ENCODE measurements at regions not wholly inside any gene's neighbourhood (a gene's known extent, or its start where the extent isn't known, plus 50 kb on each side); places are given as distances from the start of the nearest gene placed in this dataset.
A peak's percentile ranks its signal among the peaks of the same experiment; 100 is the strongest.

DNA sequence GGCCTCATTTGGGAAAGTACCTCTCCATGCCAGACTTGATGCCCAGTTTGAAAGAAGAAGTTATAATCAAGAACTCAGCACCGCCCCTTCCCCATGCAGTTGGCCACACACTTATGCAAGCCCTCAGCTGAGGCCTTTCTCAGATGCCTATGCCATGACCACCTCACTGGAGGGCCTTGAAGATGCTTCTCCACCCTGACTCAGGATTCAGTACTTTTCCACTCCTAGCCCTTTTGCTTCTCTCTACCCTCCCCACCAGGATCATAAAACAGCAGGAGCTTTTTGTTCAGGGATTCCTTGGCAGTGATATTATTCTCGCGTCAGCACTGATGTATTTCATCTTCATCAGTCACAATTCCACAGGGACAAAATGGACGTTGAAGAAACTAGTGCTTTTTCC is 313.5 kb downstream of the PYDC2 start:
- WGBS, 2 experiments (ENCODE audit: insufficient coverage in 2 of 2), result 67% methylated on average over 3 of the region's 4 CpGs; no CpG with 5 or more reads in 1 of the 2 experiments
- peak overlapping the region; percentile 74 for H3K27ac ChIP-seq (ENCODE audit: low read depth, low read length, severe bottlenecking)
- H3K36me3 ChIP-seq (ENCODE audit: control insufficient read depth, insufficient read depth, low read length), result no peaks in the 10 kb centered on the region
- H3K9me3 ChIP-seq (ENCODE audit: control insufficient read depth, low read length), result peaks cover 9% of the 10 kb centered on the region
- H3K4me3 ChIP-seq (ENCODE audit: extremely low read depth, insufficient read depth, low read length, poor library complexity, severe bottlenecking), result no peak overlapping the region
- H3K4me1 ChIP-seq (ENCODE audit: control insufficient read depth, insufficient read depth, low read length, poor library complexity, severe bottlenecking), result peaks cover 10% of the 10 kb centered on the region

DNA sequence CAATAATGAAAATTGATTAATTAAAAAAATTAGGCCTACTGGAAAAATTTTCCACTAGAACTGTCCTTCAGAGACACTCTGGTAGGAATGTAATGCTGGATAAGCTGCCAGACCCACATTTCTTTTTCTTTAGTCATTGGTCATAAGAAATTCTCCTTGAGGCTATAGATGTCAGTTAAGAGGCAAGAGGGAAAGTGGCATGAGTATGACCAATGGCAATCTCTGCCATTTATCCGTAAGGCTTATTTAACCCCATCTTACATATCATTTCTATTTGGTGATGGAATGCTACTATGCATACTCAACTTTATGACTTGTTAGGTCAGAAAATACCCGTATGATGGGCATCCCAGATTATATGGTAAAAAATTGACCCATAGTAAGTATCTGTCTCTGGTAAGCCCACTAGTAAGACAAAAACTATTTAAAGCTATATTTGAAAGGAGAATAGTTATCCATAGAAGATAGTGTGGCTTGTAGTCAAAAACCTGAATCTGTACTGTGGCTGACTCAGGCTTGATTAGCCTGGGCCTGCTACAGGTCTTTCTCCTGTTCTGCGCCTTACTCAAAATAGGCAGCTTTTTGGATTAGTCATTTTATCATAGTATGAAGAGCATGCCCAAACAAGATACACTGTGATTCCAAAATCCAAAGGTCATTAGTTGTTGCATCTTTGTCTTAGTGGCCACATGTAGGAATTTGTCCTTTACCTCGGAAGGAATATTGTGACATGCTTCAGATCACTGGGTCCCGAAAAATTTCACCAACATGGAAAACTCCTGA is 314.7 kb downstream of the PYDC2 start:
- H3K36me3 ChIP-seq (ENCODE audit: control insufficient read depth, insufficient read depth, low read length), result no peaks in the 10 kb centered on the region
- H3K27ac ChIP-seq (ENCODE audit: low read depth, low read length, severe bottlenecking), result peak overlapping the region; percentile 74
- H3K4me3 ChIP-seq (ENCODE audit: extremely low read depth, insufficient read depth, low read length, poor library complexity, severe bottlenecking), result no peak overlapping the region
- H3K9me3 ChIP-seq (ENCODE audit: control insufficient read depth, low read length), result peaks cover 9% of the 10 kb centered on the region
- H3K4me1 ChIP-seq (ENCODE audit: control insufficient read depth, insufficient read depth, low read length, poor library complexity, severe bottlenecking), result peaks cover 10% of the 10 kb centered on the region
- 100% methylated on average over 2 to 3 of the region's 5 CpGs for WGBS, 2 experiments (ENCODE audit: insufficient coverage in 2 of 2)

DNA sequence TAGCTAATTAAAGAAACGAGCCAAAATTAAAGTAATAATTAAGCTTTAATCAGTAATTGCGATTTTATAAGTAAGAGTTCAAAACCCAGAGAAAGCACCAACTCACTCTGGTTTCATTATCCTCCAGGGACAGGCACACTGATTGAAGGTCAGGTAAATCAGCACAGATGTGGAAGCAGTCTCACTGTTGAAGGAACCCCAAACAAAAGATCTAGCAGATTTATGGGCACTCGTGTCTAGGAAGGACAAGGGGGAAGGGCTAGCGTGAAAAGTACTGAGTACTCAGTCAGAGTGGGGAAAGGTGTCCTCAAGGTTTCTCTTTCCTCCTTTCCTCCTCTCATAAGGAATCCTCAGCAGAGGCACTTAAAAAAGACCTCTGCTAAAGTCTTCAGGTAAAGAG is 320.1 kb downstream of the PYDC2 start:
- no peak overlapping the region for H3K4me3 ChIP-seq (ENCODE audit: extremely low read depth, insufficient read depth, low read length, poor library complexity, severe bottlenecking)
- H3K9me3 ChIP-seq (ENCODE audit: control insufficient read depth, low read length), result peaks cover 9% of the 10 kb centered on the region
- 71 to 83% methylated on average over 1 to 2 of the region's 4 CpGs for WGBS, 2 experiments (ENCODE audit: insufficient coverage in 2 of 2)
- H3K36me3 ChIP-seq (ENCODE audit: control insufficient read depth, insufficient read depth, low read length), result no peaks in the 10 kb centered on the region
- H3K27ac ChIP-seq (ENCODE audit: low read depth, low read length, severe bottlenecking), result no peak overlapping the region
- H3K4me1 ChIP-seq (ENCODE audit: control insufficient read depth, insufficient read depth, low read length, poor library complexity, severe bottlenecking), result no peaks in the 10 kb centered on the region

DNA sequence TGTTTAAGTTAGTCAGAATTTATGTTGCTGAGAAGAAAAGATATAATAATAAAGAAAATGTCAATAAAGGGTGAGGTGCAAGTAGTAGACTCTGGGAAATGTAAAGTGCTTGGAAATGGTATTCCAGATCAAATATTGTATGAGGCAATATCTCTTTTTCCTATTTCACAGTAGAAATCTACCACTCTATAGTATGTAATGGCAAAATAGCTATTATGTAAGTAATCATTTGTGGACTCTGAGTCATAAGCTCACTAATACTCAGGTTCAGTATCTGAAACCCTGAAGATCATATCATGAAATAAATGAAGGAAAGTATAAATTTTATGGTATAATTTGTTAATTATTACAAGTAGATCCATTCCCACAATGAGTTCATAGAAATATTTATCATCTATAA is 322.1 kb downstream of the PYDC2 start:
- Histone ChIP-seq H3K27ac (ENCODE audit: low read depth, low read length, severe bottlenecking) (no peak overlapping the region), H3K4me1 (ENCODE audit: control insufficient read depth, insufficient read depth, low read length, poor library complexity, severe bottlenecking) (no peaks in the 10 kb centered on the region), H3K4me3 (ENCODE audit: extremely low read depth, insufficient read depth, low read length, poor library complexity, severe bottlenecking) (no peak overlapping the region), H3K36me3 (ENCODE audit: control insufficient read depth, insufficient read depth, low read length) (no peaks in the 10 kb centered on the region), H3K9me3 (ENCODE audit: control insufficient read depth, low read length) (no peaks in the 10 kb centered on the region)

DNA sequence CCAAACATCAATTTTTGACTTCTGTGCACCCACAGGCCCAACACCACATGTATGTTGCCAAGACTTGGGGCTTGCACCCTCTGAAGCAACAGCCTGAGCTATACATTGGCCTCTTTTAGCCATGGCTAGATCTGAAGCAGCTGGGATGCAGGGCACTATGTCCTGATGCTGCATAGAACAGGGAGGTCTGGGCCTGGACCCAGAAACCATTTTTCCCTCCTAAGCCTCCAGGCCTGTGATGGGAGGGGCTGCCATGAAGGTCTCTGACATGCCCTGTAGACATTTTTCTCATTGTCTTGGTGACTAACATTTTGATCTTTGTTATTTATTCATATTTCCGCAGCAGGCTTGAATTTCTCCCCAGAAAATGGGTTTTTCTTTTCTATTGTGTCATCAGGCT is 330.0 kb downstream of the PYDC2 start:
- Histone ChIP-seq H3K27ac (ENCODE audit: low read depth, low read length, severe bottlenecking) (no peak overlapping the region), H3K4me3 (ENCODE audit: extremely low read depth, insufficient read depth, low read length, poor library complexity, severe bottlenecking) (no peak overlapping the region), H3K9me3 (ENCODE audit: control insufficient read depth, low read length) (peaks cover 6% of the 10 kb centered on the region), H3K36me3 (ENCODE audit: control insufficient read depth, insufficient read depth, low read length) (no peaks in the 10 kb centered on the region), H3K4me1 (ENCODE audit: control insufficient read depth, insufficient read depth, low read length, poor library complexity, severe bottlenecking) (no peaks in the 10 kb centered on the region)
- no CpG with 5 or more reads among the region's 1 CpG for WGBS, 2 experiments (ENCODE audit: insufficient coverage in 2 of 2)

DNA sequence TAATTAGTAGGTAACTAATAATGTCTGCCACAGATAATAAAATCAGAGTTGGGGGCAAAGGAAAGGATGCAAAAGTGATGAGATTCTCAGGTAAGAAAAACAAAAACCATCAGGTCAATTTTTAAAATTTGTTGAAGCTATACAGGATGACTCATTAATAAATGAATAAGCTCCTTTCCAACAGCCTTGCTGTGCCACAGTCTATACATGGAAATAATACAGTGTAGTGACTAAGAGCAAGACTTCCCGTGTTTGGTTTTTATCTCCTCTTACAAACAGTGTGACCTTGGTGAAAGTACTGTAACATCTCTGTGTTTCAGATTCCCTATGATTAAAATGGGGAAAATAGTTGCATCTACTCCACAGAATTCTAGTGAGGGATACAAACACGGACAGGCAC is 331.6 kb downstream of the PYDC2 start:
- H3K9me3 ChIP-seq (ENCODE audit: control insufficient read depth, low read length), result peaks cover 6% of the 10 kb centered on the region
- no peaks in the 10 kb centered on the region for H3K36me3 ChIP-seq (ENCODE audit: control insufficient read depth, insufficient read depth, low read length)
- no peak overlapping the region for H3K27ac ChIP-seq (ENCODE audit: low read depth, low read length, severe bottlenecking)
- H3K4me1 ChIP-seq (ENCODE audit: control insufficient read depth, insufficient read depth, low read length, poor library complexity, severe bottlenecking), result no peaks in the 10 kb centered on the region
- no CpG with 5 or more reads among the region's 2 CpGs for WGBS, 2 experiments (ENCODE audit: insufficient coverage in 2 of 2)
- H3K4me3 ChIP-seq (ENCODE audit: extremely low read depth, insufficient read depth, low read length, poor library complexity, severe bottlenecking), result no peak overlapping the region

DNA sequence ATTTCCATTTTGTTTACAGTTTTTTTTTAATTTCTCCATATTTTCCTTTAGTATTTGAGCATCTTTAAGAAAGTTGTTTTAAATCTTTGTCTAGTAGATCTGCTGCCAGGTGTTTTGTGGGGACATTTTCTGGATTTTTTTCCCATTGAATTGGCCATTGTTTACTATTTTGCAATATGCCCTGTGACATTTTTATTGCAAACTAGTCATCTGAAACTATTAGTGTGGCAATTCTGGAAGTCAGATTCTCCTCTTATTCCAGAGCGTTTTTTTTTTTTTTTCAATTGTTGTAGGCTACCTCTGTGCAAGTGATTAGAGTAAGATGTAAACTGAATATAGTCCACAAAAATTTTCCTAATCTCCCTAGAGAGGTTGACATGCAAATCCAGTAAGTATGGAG is 334.2 kb downstream of the PYDC2 start:
- WGBS, 2 experiments (ENCODE audit: insufficient coverage in 2 of 2), result no CpG with 5 or more reads among the region's 1 CpG
- H3K36me3 ChIP-seq (ENCODE audit: control insufficient read depth, insufficient read depth, low read length), result no peaks in the 10 kb centered on the region
- H3K4me3 ChIP-seq (ENCODE audit: extremely low read depth, insufficient read depth, low read length, poor library complexity, severe bottlenecking), result no peak overlapping the region
- no peaks in the 10 kb centered on the region for H3K4me1 ChIP-seq (ENCODE audit: control insufficient read depth, insufficient read depth, low read length, poor library complexity, severe bottlenecking)
- no peak overlapping the region for H3K27ac ChIP-seq (ENCODE audit: low read depth, low read length, severe bottlenecking)
- H3K9me3 ChIP-seq (ENCODE audit: control insufficient read depth, low read length), result peaks cover 6% of the 10 kb centered on the region

DNA sequence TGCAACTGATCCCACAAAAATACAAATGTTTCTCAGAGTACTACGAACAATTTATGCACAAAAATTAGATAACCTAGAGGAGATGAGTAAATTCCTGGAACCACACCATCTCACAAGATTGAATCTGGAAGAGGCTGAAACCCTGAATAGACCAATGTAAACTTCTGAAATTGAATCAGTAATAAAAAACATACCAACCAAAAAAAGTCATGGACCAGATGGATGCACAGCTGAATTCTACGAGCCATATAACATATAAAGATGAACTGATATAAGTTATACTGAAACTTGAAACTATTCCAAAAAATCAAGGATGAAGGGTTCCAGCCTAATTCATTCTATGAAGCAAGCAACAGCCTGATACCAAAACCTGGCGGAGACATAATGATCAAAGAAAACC is 336.3 kb downstream of the PYDC2 start:
- Histone ChIP-seq H3K4me1 (ENCODE audit: control insufficient read depth, insufficient read depth, low read length, poor library complexity, severe bottlenecking) (no peaks in the 10 kb centered on the region), H3K36me3 (ENCODE audit: control insufficient read depth, insufficient read depth, low read length) (no peaks in the 10 kb centered on the region), H3K27ac (ENCODE audit: low read depth, low read length, severe bottlenecking) (no peak overlapping the region), H3K4me3 (ENCODE audit: extremely low read depth, insufficient read depth, low read length, poor library complexity, severe bottlenecking) (no peak overlapping the region), H3K9me3 (ENCODE audit: control insufficient read depth, low read length) (no peaks in the 10 kb centered on the region)
- WGBS, 2 experiments (ENCODE audit: insufficient coverage in 2 of 2), result 83 to 100% methylated on average over 1 to 2 of the region's 3 CpGs

DNA sequence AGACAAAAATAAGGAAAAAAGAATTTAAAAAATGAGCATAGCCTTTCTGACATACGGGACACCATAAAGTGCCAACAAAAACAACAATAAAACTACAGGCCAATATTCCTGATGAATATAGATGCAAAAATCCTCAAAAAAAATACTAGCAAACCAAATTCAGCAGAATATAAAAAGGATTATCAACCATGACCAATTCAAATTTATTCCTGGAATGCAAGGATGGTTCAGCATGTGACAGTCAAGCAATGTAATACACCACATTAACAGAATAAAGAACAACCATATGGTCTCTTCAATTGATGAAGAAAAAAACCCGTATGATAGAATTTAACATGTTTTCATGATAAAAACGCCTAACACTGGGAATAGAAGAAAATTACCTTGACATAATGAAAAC is 341.7 kb downstream of the PYDC2 start:
- 86% methylated on average over 2 of the region's 3 CpGs; no CpG with 5 or more reads in 1 of the 2 experiments for WGBS, 2 experiments (ENCODE audit: insufficient coverage in 2 of 2)
- Histone ChIP-seq H3K4me1 (ENCODE audit: control insufficient read depth, insufficient read depth, low read length, poor library complexity, severe bottlenecking) (no peaks in the 10 kb centered on the region), H3K36me3 (ENCODE audit: control insufficient read depth, insufficient read depth, low read length) (no peaks in the 10 kb centered on the region), H3K4me3 (ENCODE audit: extremely low read depth, insufficient read depth, low read length, poor library complexity, severe bottlenecking) (no peak overlapping the region), H3K9me3 (ENCODE audit: control insufficient read depth, low read length) (no peaks in the 10 kb centered on the region), H3K27ac (ENCODE audit: low read depth, low read length, severe bottlenecking) (no peak overlapping the region)

DNA sequence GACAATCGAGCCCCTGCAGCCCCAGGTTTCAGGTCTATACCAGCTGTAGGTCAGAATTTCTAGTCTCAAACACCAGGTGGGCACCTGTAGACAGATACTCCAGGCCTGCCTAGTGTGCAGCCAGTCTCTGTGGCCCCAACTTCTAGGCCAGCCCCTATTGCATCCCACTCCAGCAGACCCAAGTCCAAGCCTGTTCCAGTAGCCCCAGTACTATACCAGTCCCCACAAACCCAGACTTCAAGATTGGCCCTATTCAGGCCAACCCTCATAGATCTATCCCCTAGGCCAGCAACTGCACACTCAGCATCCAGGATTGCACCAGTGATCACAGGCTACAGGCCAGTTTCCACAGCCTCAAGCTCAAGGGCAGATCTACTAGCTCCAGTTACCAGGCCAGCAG is 344.0 kb downstream of the PYDC2 start:
- no peak overlapping the region for H3K4me3 ChIP-seq (ENCODE audit: extremely low read depth, insufficient read depth, low read length, poor library complexity, severe bottlenecking)
- WGBS, 2 experiments (ENCODE audit: insufficient coverage in 2 of 2), result 67% methylated on average over 1 of the region's 1 CpG; no CpG with 5 or more reads in 1 of the 2 experiments
- H3K9me3 ChIP-seq (ENCODE audit: control insufficient read depth, low read length), result no peaks in the 10 kb centered on the region
- H3K4me1 ChIP-seq (ENCODE audit: control insufficient read depth, insufficient read depth, low read length, poor library complexity, severe bottlenecking), result no peaks in the 10 kb centered on the region
- H3K27ac ChIP-seq (ENCODE audit: low read depth, low read length, severe bottlenecking), result no peak overlapping the region
- no peaks in the 10 kb centered on the region for H3K36me3 ChIP-seq (ENCODE audit: control insufficient read depth, insufficient read depth, low read length)

DNA sequence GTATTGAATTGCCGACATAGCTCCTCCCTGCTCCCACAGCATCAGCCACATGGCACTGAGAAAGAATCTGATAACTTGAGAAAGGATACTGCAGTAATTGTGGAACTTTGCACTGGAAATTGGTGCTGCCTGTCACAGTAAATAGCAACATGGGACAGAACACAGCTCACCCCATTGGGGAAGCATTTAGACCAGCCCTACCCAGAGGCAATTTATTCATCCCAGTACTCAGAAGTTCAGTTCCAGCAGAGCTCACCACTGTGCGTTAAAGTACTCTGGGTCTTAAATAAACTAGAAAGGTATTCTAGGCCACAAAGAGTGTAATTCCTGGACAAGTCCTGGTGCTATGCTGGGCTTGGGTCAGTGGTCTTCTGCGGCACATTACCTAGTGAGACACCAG is 347.1 kb downstream of the PYDC2 start:
- Histone ChIP-seq H3K4me1 (ENCODE audit: control insufficient read depth, insufficient read depth, low read length, poor library complexity, severe bottlenecking) (no peaks in the 10 kb centered on the region), H3K36me3 (ENCODE audit: control insufficient read depth, insufficient read depth, low read length) (no peaks in the 10 kb centered on the region), H3K27ac (ENCODE audit: low read depth, low read length, severe bottlenecking) (no peak overlapping the region), H3K4me3 (ENCODE audit: extremely low read depth, insufficient read depth, low read length, poor library complexity, severe bottlenecking) (no peak overlapping the region), H3K9me3 (ENCODE audit: control insufficient read depth, low read length) (no peaks in the 10 kb centered on the region)
- 84 to 100% methylated on average over 2 to 3 of the region's 3 CpGs for WGBS, 2 experiments (ENCODE audit: insufficient coverage in 2 of 2)
